ENCODE measurements at regions not wholly inside any gene's neighbourhood (a gene's known extent, or its start where the extent isn't known, plus 50 kb on each side); places are given as distances from the start of the nearest gene placed in this dataset.
"Not testable (repeated sequence)": the region's sequence is repeated elsewhere in the genome, so short reads cannot be mapped to it uniquely, and the experiment has no call there.

DNA sequence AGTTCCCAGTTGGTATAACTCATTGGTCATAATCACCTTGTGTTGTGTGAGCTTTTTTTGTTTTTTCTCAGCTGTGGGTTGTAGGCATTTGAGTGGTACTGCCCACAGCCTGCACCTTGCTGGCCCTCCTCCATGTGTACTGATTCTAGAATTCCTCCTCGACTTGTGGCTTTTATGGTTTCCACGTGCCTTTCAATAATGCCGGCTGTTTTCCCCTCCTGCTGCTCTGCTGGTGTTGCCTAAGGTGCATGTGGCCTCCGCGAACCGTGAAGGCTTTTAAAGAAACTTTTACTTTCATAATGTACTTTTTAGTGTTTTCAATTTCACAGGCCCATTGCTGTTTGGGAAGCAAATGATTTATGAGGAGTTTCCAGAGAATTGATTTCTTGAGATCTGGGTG lies 518.0 kb downstream of the REEP3 start:
- no peak for DNase-seq

GRCh38 chr10:64040781-64041180 lies 519.6 kb downstream of the REEP3 start:
- no peak for DNase-seq

GRCh38 chr10:64041185-64041988 lies 520.2 kb downstream of the REEP3 start:
- DNase-seq, result peak; percentile 82

DNA sequence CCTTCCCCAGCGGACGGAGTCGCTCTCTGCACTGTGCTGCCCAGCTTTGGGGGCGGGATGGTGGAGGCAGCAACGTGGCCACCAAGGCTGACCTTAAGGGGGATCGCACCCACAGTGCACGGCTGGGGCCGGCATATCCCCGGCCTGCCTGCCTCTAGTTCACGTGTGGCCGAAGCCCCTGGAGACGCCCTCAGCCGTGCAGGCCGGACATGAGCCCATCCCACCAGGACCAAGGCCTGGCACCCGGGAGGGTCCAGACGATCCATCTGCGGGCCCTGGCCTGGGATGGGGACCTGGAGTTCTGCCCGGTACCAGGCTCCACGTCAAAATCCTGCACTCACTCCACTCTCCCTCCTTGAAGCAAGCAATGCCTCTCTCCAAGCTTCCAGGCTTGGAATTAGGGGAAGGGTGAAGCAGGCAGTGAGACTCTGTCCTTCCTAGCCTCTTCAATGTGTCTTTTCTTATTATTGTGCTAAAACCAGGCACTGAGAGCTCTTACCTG lies 520.8 kb downstream of the REEP3 start:
- DNase-seq, result no peak

- no peak for DNase-seq
Measured at GRCh38 chr10:64044098-64044497, 522.9 kb downstream of the REEP3 start.

- not testable (repeated sequence) for DNase-seq
Measured at GRCh38 chr10:64044957-64045632, 523.9 kb downstream of the REEP3 start.

DNA sequence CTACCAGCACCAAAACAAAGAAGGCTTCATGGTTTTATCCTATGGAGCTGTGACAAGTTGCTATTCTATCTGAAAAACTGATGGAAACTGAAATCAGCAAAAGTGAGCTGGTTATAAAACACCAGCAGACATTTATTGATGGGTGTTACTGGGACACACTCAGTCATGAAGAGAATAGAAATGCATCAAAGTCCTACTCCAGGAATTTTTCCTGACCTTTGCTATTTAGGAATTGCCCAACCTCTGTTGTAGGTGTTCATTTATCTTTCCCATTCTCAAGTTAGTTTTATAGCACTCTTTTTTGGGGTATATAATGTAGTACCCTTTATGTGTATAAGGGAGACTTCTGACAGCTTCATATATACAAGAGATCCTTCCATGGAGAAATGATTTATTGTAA lies 533.2 kb downstream of the REEP3 start:
- no peak for DNase-seq

- DNase-seq, result no peak
Measured at GRCh38 chr10:64059884-64060283, 538.7 kb downstream of the REEP3 start.

GRCh38 chr10:64060389-64060788 lies 539.2 kb downstream of the REEP3 start:
- no peak for DNase-seq

DNA sequence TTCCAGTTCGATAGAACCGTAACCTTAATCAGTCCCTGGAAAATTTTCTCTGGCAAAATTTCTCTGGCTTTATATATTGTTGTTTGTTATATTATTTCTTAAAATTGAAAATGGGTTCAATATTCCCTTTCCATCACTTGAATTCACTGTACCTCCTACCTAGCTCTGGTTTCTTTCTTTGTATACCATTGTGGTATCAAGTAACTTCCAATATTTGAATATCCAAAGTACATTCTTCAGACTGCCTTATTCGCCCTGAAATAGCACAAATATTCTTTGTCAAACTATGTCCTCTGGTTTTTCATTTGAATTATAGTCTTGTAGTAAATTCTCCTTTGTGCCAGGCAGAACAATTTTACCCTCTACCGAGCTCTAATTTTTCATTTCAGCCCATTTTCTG lies 541.6 kb downstream of the REEP3 start:
- DNase-seq, result no peak

DNA sequence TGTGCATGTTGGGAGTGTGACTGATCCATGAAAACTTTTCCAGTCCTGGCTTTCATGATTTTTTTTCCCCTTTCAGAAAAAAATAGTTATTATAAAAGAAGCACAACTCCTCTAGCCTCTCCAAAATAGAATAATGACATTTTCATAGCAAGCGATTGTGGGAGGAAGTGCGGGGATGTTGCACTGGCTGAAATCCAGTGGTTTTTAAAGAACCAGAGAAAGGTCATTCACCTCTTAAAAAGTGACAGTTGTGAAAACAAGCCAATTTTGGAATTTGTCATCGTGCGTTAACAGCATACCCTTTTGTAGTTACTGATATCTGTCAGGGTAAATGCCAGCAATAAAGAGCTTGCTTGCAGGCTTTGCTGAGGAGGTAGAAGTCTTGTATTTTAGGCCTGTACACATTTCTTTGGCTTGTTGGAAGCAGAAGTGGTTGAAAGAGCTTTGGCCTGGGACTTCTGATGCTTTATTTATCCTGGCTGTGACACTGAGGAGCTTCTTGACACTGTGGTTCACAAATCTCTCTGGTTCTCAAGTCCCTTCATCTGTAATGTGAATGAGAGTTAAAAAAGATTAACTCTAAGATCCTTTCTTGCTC lies 545.9 kb downstream of the REEP3 start:
- no peak for DNase-seq

- DNase-seq, result no peak
Measured at GRCh38 chr10:64067859-64068258, 546.7 kb downstream of the REEP3 start.

- DNase-seq, result no peak
Measured at GRCh38 chr10:64070241-64070640, 549.0 kb downstream of the REEP3 start.

- no peak for DNase-seq
Measured at GRCh38 chr10:64071218-64071617, 550.0 kb downstream of the REEP3 start.

- DNase-seq, result no peak
Measured at GRCh38 chr10:64075604-64076003, 554.4 kb downstream of the REEP3 start.

- DNase-seq, result no peak
Measured at GRCh38 chr10:64076322-64076940, 555.2 kb downstream of the REEP3 start.

DNA sequence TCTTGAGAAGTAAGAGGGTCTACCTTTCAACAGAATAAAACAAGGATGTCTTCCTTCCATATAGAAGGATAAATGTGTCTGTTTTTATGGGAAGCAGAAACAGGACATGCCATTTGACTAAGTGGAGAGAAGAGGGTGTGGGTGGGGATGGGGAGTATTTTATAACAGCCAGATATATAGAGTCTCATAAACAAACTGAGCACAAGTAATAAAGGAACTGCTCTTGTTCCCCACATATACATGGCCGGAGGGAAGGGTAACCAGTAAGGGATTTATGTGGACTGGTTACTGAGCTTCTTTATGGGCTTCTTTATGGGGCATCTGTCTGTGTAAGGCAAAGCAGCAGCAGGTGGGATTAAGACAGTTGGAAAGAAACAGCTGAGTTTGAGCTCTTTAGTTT lies 558.1 kb downstream of the REEP3 start:
- no peak for DNase-seq

GRCh38 chr10:64080071-64080470 lies 558.9 kb downstream of the REEP3 start:
- DNase-seq, result no peak

DNA sequence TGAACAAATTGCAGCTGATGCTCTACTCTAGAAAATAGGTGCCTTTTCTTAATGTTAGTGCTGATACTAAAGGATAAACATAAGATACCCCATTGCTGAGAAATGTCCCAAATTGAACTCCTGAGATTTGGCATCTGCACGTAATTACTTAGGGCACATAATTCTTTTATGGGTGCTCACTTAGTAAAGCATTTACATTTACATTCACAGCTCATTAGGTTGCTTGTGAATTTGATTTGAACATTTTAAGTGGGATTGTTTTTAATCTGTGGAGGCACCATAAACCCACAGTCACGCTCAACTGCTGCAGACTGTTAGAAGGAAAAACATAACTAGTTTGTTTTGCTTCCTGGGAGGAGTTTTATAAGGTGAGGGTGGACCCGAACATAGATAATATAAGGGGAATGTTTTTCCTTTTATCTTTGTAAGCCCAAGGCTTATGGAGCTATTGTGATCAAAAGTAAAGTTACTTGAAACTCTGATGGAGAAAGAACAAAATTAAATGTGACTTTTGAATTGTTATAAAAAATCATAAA lies 560.8 kb downstream of the REEP3 start:
- DNase-seq, result no peak

DNA sequence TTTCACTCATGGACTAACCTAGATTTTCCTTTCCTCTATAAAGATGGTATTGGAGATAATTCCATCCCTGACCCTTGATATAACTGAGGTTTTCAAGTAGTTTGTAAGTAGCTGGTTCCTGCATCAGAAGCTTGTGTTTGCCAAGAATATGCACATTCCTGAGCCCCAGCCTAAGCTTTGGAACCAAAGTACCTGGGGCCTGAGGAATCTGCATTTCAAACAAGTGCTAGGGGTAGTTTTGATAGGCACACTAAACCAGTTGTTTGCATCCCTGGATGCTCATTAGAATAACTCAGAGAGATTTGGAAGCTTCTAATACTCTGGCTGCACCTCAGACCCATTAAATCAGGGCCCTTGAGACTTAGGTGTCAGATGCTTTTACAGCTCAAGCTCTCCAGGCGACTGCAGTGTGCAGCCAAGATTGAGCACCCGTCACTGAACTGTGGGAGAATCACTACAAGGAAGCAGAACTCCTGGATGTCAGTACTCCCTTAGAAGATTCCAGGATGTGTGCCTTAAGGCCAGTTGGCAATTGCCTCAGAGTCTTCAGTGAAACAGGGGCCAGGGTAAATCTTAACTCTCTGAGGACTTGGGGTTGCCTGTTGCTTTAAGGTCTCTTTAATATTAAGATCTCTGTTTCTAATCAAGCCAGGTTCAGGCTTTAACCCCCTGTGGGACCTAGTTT lies 565.0 kb downstream of the REEP3 start:
- no peak for DNase-seq

GRCh38 chr10:64089648-64090047 lies 568.4 kb downstream of the REEP3 start:
- no peak for DNase-seq

DNA sequence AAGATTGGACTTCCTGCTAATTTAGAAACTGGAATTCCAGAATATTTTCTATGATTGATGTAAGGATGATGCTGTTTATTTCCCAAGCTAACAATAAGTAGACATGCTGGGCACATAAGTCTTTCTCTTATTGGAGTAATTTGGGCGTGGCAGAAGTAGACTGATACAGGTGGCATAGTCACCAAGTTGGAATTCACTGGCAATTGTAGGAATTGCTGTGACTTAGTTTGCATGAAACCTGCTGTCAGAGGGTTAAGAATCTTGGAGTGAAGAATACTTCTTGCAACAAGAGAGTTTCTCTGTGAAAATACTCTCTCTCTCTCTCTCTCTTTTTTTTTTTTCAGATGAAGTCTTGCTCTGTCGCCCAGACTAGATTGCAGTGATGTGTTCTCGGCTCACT lies 569.7 kb downstream of the REEP3 start:
- no peak for DNase-seq

GRCh38 chr10:64091897-64092296 lies 570.7 kb downstream of the REEP3 start:
- DNase-seq, result no peak

All from stimulated activated CD4-positive, alpha-beta T cell treated with anti-CD3 and anti-CD28 coated beads, Interleukin-15, amount 100 ng/mL, for 24 hours (primary cell).